GM12873 (cell line): ENCODE measurements at regions not wholly inside any gene's neighbourhood (a gene's known extent, or its start where the extent isn't known, plus 50 kb on each side); places are given as distances from the start of the nearest gene placed in this dataset.

Source experiments
- CTCF ChIP-seq: IDR thresholded peaks from 2 replicates; pipeline ENCODE4 v1.5.1; 2012; ENCODE audit warnings: low read depth, mild to moderate bottlenecking, moderate library complexity, low read length, control low read depth; ENCODE audit not compliant: insufficient read depth; ENCODE audit errors: missing control alignments

DNA sequence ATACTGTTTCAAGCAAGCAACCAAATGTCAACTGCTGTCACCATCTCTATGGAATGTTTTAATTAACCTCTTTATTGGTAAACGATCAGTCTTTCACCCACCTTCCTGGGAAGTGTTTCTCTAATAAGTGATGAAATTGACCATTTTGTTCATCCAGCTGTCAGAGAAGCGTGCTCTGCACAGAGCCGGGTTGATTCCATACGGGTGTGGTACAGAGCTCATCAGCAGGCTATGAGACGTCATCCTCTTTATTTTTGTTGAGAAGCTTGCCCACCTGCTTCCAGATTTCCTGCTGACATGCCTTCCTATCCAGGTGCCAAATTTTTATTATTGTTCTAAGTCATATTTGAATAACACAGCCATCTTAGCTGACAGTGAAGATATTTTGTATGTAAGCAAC is 482.5 kb downstream of the RWDD3 start:
- TF ChIP-seq CTCF = no peak

DNA sequence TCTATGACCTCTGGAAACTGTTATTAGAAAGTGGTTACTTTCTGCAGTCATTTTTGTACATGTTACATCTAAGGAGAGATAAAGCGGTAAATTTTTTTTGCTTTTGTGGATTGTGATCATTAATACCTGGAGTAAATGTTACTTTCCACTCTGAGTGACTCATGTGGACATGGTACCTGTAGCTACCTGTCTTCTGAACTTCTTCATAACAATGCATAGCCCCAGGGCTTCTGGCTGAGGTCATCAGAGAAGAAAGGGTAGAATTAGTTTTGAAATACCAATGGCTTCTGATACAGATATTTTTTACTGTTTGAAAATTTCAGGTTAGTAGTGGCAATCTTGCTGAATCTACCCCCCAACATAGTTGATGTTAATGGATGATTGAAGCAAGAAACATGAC is 489.3 kb downstream of the RWDD3 start:
- no peak for TF ChIP-seq CTCF

DNA sequence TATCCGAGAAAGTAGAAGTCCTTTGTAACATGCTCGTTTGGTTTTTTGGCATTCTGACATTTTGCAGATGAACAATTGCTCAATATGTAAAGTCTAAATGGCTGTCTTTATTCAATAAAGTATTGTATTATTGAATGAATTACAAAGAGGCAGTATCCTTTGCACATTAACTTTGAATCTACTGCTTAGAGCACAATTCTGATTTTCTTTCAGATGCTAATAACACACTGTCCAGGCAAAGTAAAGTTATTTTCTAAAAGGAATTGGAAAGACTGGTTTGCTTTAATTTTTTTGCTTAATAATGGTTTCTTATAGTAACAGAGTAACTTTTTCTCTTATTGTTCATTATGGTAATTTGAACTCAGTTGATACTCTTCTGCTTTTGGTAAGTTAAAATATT is 494.8 kb downstream of the RWDD3 start:
- no peak for TF ChIP-seq CTCF

DNA sequence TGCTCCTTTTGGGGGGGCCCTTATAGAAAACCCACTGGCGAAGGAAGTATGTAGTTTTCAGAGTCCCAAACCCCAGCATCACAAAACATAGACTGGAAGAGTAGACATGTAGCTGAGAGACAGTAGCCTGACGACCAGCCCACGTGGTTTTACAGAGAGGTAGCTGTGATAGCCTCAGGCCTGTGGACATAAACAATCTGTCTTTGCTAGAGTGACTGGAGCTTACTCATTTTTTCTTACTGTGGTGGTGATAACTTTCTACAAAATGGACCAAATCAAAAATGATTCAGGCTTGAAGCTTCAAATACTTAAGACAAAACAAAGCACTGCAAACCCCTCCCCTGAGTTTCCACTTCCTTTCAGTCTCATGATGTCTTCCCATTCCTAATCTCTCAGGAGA is 497.0 kb downstream of the RWDD3 start:
- TF ChIP-seq CTCF = no peak

DNA sequence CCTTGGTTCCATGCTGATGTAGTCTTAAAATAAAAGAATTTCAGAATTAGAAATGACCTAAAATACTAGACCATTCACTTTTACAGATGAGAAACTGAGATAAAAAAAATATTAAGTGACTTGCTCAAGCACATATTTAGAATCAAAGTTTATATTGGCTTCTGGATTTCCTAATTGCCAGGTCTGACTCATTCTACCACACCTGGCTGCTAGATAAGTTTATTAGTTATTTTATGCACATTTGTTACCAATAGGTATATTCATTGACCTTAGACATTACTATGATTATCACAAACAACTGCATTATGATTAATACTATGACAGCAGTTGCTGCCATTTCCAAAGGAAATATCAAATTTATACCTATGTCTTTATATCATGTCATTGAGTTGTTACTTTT is 497.5 kb downstream of the RWDD3 start:
- TF ChIP-seq CTCF = no peak

DNA sequence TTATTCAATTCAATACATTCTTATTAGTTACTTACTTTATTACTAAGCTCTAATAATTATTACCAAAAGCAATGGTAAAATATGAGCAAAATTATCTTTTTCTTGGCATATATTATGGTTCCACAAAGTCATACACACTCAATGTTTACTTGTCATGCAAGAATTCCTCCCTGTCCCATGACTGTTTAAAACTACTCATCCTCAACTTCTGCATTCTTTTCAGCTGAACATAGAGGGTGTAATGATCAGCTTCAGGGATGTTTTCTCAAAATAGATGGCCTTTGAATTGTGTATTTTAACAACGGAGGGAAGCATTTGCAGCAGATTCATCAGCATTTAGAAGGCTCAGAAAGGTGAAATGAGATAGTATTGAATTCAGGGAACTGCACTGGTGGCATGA is 499.0 kb downstream of the RWDD3 start:
- TF ChIP-seq CTCF = no peak

DNA sequence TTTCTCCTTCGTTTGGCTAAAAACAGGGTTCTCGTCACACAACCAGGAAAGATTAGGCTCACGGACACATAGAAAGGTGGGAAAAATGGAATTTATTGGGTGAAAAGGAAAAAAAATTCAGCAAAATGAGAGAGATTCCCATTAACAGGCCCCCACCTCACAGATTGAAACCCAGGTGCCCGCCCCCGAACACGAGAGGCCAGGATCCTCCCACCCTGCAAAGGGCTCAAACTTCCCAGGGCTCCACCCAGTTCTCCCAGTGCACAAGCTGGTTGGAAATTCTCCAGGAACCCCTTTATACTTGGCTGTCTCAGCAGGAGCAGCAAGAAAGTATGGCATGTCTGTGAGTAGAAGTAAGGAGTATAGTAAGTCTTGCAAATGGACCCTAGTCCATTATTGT is 499.7 kb downstream of the RWDD3 start:
- no peak for TF ChIP-seq CTCF

GRCh38 chr1:95734560-95734959 is 500.6 kb downstream of the RWDD3 start:
- no peak for TF ChIP-seq CTCF
